B cell (primary cell): ENCODE measurements at regions not wholly inside any gene's neighbourhood (a gene's known extent, or its start where the extent isn't known, plus 50 kb on each side); places are given as distances from the start of the nearest gene placed in this dataset.

ENCODE experiments used
- ATAC-seq: fragments of 200-7000 bp; cut with Tn5 transposase; one replicate; pipeline ENCODE4 v1.10.0; 2021; ENCODE audit warnings: low read depth, mild to moderate bottlenecking, moderate number of reproducible peaks, moderate library complexity
- CTCF ChIA-PET: fragments of 350-600 bp; sonication (Branson Sonifier 250); formaldehyde crosslinking; loops from one replicate; lab custom pipeline; 2021; ENCODE audit warnings: antibody characterized with exemption, inconsistent platforms; lab: Charles Lee
- POLR2A ChIA-PET: fragments of 350-600 bp; sonication (Branson Sonifier 250); formaldehyde crosslinking; loops from one replicate; lab custom pipeline; 2021; ENCODE audit warnings: antibody characterized with exemption; lab: Charles Lee
- DNase-seq: peaks from one replicate; pipeline ENCODE4 v3.0.0; 2013
- H2AFZ ChIP-seq: 2 replicates; pipeline ENCODE4 v1.6.1; 2012; ENCODE audit warnings: mild to moderate bottlenecking, low read depth, low read length; ENCODE audit not compliant: insufficient read depth, poor library complexity, severe bottlenecking
- H3K27ac ChIP-seq, 2 donors: 1 replicate in 1 of 2; 2 replicates in 1 of 2; pipeline ENCODE4 v1.5.1; 2012 to 2013; ENCODE audit warnings: low read length in 2 of 2, mild to moderate bottlenecking in 2 of 2, moderate library complexity in 1 of 2
- H3K27me3 ChIP-seq, 4 experiments: fragments of 200-600 bp in 1 of 4; sonication (generic) in 1 of 4; replicated peaks in 1 of 4; 1 replicate in 2 of 4; 2 replicates in 2 of 4; pipeline versions ENCODE4 v1.6.1 to v1.7.0; 2013 to 2016; ENCODE audit warnings: low read length in 3 of 4, mild to moderate bottlenecking in 2 of 4, mixed read lengths in 1 of 4, moderate library complexity in 1 of 4; ENCODE audit not compliant: insufficient read depth in 4 of 4, control insufficient read depth in 3 of 4; ENCODE audit errors: control extremely low read depth in 1 of 4
- H3K36me3 ChIP-seq, 2 experiments: replicated peaks in 1 of 2; 1 replicate in 1 of 2; 2 replicates in 1 of 2; pipeline versions ENCODE4 v1.6.1 to v1.7.1; 2013; ENCODE audit warnings: low read length in 1 of 2; ENCODE audit not compliant: insufficient read depth in 2 of 2, control insufficient read depth in 1 of 2; ENCODE audit errors: control extremely low read depth in 1 of 2, extremely low read depth in 1 of 2
- H3K4me1 ChIP-seq, 2 donors: fragments of 200-600 bp in 1 of 2; sonication (generic) in 1 of 2; 1 replicate in 1 of 2; 2 replicates in 1 of 2; pipeline versions ENCODE4 v1.5.1 to v1.6.1; 2013 to 2017; ENCODE audit warnings: low read length in 2 of 2; ENCODE audit not compliant: control insufficient read depth in 2 of 2, insufficient read depth in 2 of 2
- H3K4me2 ChIP-seq: replicated peaks from 2 replicates; pipeline ENCODE3; 2012; ENCODE audit warnings: mild to moderate bottlenecking, low read depth, low read length; ENCODE audit not compliant: poor library complexity, severe bottlenecking
- H3K4me3 ChIP-seq, 5 experiments: fragments of 200-600 bp in 1 of 5; sonication (generic) in 1 of 5; 1 replicate in 3 of 5; 2 replicates in 2 of 5; pipeline versions ENCODE4 v1.5.1 to v1.7.0; 2011 to 2016; ENCODE audit warnings: low read length in 4 of 5, mild to moderate bottlenecking in 4 of 5, low read depth in 2 of 5, control low read depth in 1 of 5, moderate library complexity in 1 of 5; ENCODE audit not compliant: insufficient read depth in 1 of 5; ENCODE audit errors: control extremely low read depth in 1 of 5, extremely low read depth in 1 of 5
- H3K79me2 ChIP-seq: fragments of 200-600 bp; sonication (generic); one replicate; pipeline ENCODE4 v1.6.0; 2016; ENCODE audit warnings: low read length; ENCODE audit not compliant: control insufficient read depth, insufficient read depth
- H3K9ac ChIP-seq: fragments of 200-600 bp; sonication (generic); 2 replicates; pipeline ENCODE4 v1.6.1; 2017; ENCODE audit warnings: mild to moderate bottlenecking, low read length, moderate library complexity
- H3K9me3 ChIP-seq, 3 donors: one replicate each; pipeline versions ENCODE4 v1.6.1 to v1.7.1; 2013; ENCODE audit warnings: low read length in 2 of 3; ENCODE audit not compliant: control insufficient read depth in 2 of 3, insufficient read depth in 1 of 3; ENCODE audit errors: control extremely low read depth in 1 of 3
- H4K20me1 ChIP-seq: 2 replicates; pipeline ENCODE4 v1.6.0; 2012; ENCODE audit warnings: mild to moderate bottlenecking, low read length; ENCODE audit not compliant: insufficient read depth, control insufficient read depth, poor library complexity, severe bottlenecking
- H3K27ac Mint-ChIP-seq: one replicate; pipeline ENCODE4 v1.8.0; 2021; ENCODE audit warnings: mixed read lengths
- H3K27me3 Mint-ChIP-seq: one replicate; pipeline ENCODE4 v1.8.0; 2021; ENCODE audit warnings: mixed read lengths
- H3K4me1 Mint-ChIP-seq: one replicate; pipeline ENCODE4 v1.8.0; 2021; ENCODE audit warnings: mixed read lengths
- H3K4me3 Mint-ChIP-seq: one replicate; pipeline ENCODE4 v1.8.0; 2021; ENCODE audit warnings: mixed read lengths
- H3K9me3 Mint-ChIP-seq: one replicate; pipeline ENCODE4 v1.8.0; 2022; ENCODE audit warnings: mixed read lengths; ENCODE audit not compliant: insufficient read depth
- EZH2 ChIP-seq: IDR thresholded peaks from 2 replicates; pipeline ENCODE4 v1.6.1; 2012; ENCODE audit warnings: borderline replicate concordance, low read depth, mild to moderate bottlenecking, moderate library complexity, low read length; ENCODE audit not compliant: insufficient read depth, poor library complexity, severe bottlenecking
- WGBS: methylation state at CpG from one replicate; pipeline ENCODE4 v1.1.5; 2013; ENCODE audit warnings: missing lambda C conversion rate; ENCODE audit not compliant: insufficient coverage; 5-methylcytosine and 5-hydroxymethylcytosine counted together
- intact Hi-C: fragments of 100-400 bp; cut with micrococcal nuclease; formaldehyde crosslinking; loops from one replicate; pipeline ENCODE4 v1.10.0; 2022

DNA sequence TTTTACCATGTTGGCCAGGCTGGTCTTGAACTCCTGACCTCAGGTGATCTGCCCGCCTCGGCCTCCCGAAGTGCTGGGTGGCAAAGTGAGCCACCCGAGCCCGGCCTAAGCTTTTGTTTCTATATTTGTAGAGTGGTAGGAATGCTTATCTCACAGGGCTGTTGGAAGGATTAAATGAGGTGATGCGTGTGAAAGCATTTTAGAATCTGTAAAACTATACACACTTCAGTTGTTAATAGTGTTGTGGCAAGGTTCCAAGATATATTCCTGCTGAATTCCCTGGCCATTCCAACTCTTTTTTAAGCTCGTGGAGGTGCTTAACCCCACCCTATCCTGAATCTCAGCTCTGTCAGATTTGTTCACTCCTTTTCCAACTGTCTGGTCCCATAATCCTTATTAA lies 89.9 kb upstream of the AKIRIN2 start:
- DNase-seq, result no peak
- 76% methylated on average over 4 of the region's 7 CpGs for WGBS
- no peak overlapping the region for H3K27ac Mint-ChIP-seq

DNA sequence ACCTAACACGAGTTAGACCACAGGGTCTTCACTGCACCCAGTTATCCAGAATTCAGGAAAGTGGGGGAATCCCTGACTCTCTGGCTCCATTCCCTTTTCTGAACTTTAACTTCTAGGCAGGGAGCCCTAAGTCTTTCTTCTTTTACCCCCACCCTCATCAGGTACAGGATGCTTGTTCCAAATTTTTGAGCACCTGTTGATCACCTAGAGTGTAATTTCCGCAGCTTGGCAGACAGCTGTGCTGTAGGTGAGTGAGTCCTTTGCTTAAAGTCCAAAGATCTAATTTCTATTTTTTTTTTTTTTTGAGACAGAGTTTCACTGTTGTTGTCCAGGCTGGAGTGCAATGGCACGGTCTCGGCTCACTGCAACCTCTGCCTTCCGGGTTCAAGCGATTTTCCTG lies 89.5 kb upstream of the AKIRIN2 start:
- peaks cover 24 to 36% of the 10 kb centered on the region in 2 donors for H3K4me1 ChIP-seq
- CTCF ChIA-PET, result no interaction called here
- H3K27me3 Mint-ChIP-seq, result no peaks in the 10 kb centered on the region
- intact Hi-C loops, result loop anchor here (5.0 kb wide), 1 partner anchor 34 kb away; no protein-coding TSS in a partner anchor
- H3K9ac ChIP-seq, result no peak overlapping the region
- no peak overlapping the region for H3K4me2 ChIP-seq
- H3K27me3 ChIP-seq, result no peaks in the 10 kb centered on the region
- H3K9me3 ChIP-seq, result no peaks in the 10 kb centered on the region
- H3K36me3 ChIP-seq, result no peaks in the 10 kb centered on the region
- DNase-seq (no peak), ATAC-seq (no peak)
- 80% methylated on average over 1 of the region's 6 CpGs for WGBS
- TF ChIP-seq EZH2, result no peak
- peaks cover 37% of the 10 kb centered on the region for H3K4me1 Mint-ChIP-seq
- H3K79me2 ChIP-seq, result no peaks in the 10 kb centered on the region
- H2AFZ ChIP-seq, result no peak overlapping the region
- H3K4me3 Mint-ChIP-seq, result no peak overlapping the region
- POLR2A ChIA-PET, result interaction anchor here (1.0 kb wide), 1 partner anchor 59 kb away, joined by 3 read pairs; no protein-coding TSS in a partner anchor
- no peak overlapping the region for H3K27ac Mint-ChIP-seq
- no peaks in the 10 kb centered on the region for H4K20me1 ChIP-seq
- H3K27ac ChIP-seq, result peak overlapping the region in 1 of 2 donors; percentile 44
- no peak overlapping the region for H3K4me3 ChIP-seq
- no peaks in the 10 kb centered on the region for H3K9me3 Mint-ChIP-seq

More for the DNA sequence above, 89.9 kb upstream of the AKIRIN2 start:
- intact Hi-C loops, result loop anchor here (5.0 kb wide), 1 partner anchor 35 kb away; no protein-coding TSS in a partner anchor
- Mint-ChIP-seq H3K4me1 (peaks cover 41% of the 10 kb centered on the region), H3K27me3 (no peaks in the 10 kb centered on the region), H3K9me3 (no peaks in the 10 kb centered on the region), H3K4me3 (no peak overlapping the region)
- no peak overlapping the region for H3K4me2 ChIP-seq
- H3K36me3 ChIP-seq, result no peaks in the 10 kb centered on the region
- ChIA-PET CTCF (interaction anchor here (0.6 kb wide), 1 partner anchor 116 kb away, joined by 3 read pairs; no protein-coding TSS in a partner anchor), POLR2A (interaction anchor here (1.0 kb wide), 1 partner anchor 59 kb away, joined by 3 read pairs; no protein-coding TSS in a partner anchor)
- TF ChIP-seq EZH2, result no peak
- ATAC-seq, result no peak
- H3K27ac ChIP-seq, result no peak overlapping the region
- no peak overlapping the region for H2AFZ ChIP-seq
- H3K9ac ChIP-seq, result no peak overlapping the region
- no peaks in the 10 kb centered on the region for H3K9me3 ChIP-seq
- no peaks in the 10 kb centered on the region for H3K27me3 ChIP-seq
- H3K4me1 ChIP-seq, result peaks cover 29 to 41% of the 10 kb centered on the region in 2 donors
- H3K4me3 ChIP-seq, result no peak overlapping the region
- H3K79me2 ChIP-seq, result no peaks in the 10 kb centered on the region
- no peaks in the 10 kb centered on the region for H4K20me1 ChIP-seq
